Lower lobe of right lung (tissue), 2 donors: ENCODE measurements at regions not wholly inside any gene's neighbourhood (a gene's known extent, or its start where the extent isn't known, plus 50 kb on each side); places are given as distances from the start of the nearest gene placed in this dataset.

Experiments used
- ATAC-seq, 2 donors: fragments of 200-7000 bp; cut with Tn5 transposase; one replicate each; pipeline ENCODE4 v1.9.1; 2020 to 2022; ENCODE audit warnings: mild to moderate bottlenecking in 2 of 2, moderate library complexity in 2 of 2
- DNase-seq: peaks from one replicate; pipeline ENCODE4 v3.0.0-alpha.2; 2020
- H3K27ac ChIP-seq: fragments of 200-600 bp; one replicate; pipeline ENCODE4 v1.8.0; 2022
- H3K27me3 ChIP-seq: fragments of 200-600 bp; one replicate; pipeline ENCODE4 v1.8.0; 2022; ENCODE audit warnings: low read depth
- H3K36me3 ChIP-seq: fragments of 200-600 bp; one replicate; pipeline ENCODE4 v1.8.0; 2022; ENCODE audit warnings: mild to moderate bottlenecking
- H3K4me1 ChIP-seq: fragments of 200-600 bp; one replicate; pipeline ENCODE4 v1.8.0; 2022
- H3K4me3 ChIP-seq: fragments of 200-600 bp; one replicate; pipeline ENCODE4 v1.8.0; 2022; ENCODE audit warnings: mild to moderate bottlenecking
- H3K9me3 ChIP-seq: fragments of 200-600 bp; one replicate; pipeline ENCODE4 v1.8.0; 2022
- intact Hi-C: fragments of 100-400 bp; cut with DNase I; formaldehyde crosslinking; loops from one replicate; pipeline ENCODE4 v1.11.0; 2022
- TF ChIP-seq, protein P1 (sequence below): fragments of 200-600 bp; IDR thresholded peaks from one replicate; pipeline ENCODE4 v1.8.0; 2022; ENCODE audit warnings: antibody characterized with exemption, mild to moderate bottlenecking
- donor health status: DM: no; HTN: yes; CAD: no; lungs with severe emphysema.

DNA sequence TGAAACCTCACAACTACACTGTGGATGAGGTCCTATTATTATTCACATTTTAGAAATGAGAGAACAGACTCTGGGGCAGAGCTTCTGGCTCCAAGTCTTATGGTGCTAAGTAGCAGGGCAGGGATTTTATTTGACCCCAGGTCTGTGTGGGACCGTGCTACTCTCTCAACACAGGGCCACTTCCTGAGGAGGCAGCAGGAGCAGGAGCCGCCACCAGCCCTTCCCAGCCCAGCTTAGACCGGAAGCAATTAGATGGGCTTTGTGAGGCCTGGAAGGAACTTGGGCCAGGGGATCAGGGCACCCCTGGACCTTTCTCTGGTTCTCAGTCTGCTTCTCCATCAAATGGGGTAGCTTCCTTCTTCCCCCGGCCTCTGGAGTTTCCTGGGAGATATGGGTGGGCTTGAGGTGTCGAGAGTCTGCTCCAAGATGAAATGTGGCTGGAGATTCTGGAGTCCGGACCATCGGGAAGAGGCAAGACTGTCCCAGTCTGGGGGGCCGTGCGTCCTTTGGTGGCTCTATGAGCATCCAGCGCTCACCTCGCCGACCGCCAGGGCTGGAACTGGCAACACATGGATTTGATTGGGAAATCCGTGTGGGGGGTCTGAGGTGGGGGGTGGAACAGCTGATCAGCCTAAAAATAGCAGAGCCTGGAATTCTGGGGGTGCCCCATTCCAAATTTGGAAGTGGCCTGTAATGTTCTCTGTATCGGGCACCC, 136.8 kb downstream of the FOXD2 start:
- ATAC-seq (no peak), DNase-seq (no peak)
- intact Hi-C loops, result no loop called here
- H3K4me1 ChIP-seq, result peaks cover 12% of the 10 kb centered on the region
- no peaks in the 10 kb centered on the region for H3K27me3 ChIP-seq
- no peak overlapping the region for H3K4me3 ChIP-seq
- H3K9me3 ChIP-seq, result no peaks in the 10 kb centered on the region
- TF ChIP-seq, protein P1, sequence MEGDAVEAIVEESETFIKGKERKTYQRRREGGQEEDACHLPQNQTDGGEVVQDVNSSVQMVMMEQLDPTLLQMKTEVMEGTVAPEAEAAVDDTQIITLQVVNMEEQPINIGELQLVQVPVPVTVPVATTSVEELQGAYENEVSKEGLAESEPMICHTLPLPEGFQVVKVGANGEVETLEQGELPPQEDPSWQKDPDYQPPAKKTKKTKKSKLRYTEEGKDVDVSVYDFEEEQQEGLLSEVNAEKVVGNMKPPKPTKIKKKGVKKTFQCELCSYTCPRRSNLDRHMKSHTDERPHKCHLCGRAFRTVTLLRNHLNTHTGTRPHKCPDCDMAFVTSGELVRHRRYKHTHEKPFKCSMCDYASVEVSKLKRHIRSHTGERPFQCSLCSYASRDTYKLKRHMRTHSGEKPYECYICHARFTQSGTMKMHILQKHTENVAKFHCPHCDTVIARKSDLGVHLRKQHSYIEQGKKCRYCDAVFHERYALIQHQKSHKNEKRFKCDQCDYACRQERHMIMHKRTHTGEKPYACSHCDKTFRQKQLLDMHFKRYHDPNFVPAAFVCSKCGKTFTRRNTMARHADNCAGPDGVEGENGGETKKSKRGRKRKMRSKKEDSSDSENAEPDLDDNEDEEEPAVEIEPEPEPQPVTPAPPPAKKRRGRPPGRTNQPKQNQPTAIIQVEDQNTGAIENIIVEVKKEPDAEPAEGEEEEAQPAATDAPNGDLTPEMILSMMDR, result no peak
- no peaks in the 10 kb centered on the region for H3K36me3 ChIP-seq
- no peak overlapping the region for H3K27ac ChIP-seq

DNA sequence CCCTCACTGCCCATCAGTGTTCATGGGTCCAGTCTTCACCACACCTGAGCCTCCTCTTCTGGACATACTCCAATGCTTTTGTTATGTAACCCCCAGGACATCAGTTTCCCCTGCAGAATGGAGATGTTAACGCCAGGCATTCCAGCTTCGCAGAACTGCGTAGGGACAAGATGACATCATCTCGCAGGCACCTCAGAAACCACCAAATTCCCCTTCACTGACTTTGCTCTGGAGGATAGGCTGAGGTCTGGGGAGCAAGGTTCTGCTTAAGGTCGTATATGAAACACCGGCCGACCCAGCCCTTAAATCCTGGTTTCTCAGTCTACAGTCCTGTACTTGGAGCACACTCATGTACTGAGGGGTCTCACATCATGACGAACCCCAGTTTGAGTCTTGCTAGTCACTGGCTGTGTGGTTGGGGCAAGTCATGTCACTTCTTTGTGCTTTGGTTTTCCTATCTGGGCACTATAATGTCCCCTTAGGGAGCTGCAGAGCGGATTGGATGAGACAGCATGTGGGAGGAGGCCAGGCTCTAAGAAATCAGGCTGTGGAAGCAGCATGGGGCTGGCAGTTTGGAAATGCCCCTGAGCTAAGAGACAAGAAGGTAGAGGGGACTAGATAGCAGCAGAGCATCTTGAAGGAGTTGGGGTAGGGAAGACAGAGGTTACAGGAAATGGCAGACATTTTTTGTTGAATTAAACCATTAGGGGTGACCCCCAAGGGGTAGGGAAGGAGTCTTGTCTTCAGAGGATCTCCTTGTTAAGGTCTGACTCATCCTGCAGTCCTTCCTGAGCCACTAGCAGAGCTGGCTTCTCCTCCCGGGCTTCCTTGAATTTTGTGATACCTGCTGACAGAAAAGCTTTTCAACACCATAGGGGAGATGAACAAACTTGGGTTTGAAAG, 138.3 kb downstream of the FOXD2 start:
- DNase-seq (no peak), ATAC-seq (no peak)
- Histone ChIP-seq H3K4me1 (no peaks in the 10 kb centered on the region), H3K36me3 (no peaks in the 10 kb centered on the region), H3K27me3 (no peaks in the 10 kb centered on the region), H3K27ac (no peak overlapping the region), H3K4me3 (no peak overlapping the region), H3K9me3 (no peaks in the 10 kb centered on the region)
- TF ChIP-seq, protein P1, result no peak
- intact Hi-C loops, result no loop called here

DNA sequence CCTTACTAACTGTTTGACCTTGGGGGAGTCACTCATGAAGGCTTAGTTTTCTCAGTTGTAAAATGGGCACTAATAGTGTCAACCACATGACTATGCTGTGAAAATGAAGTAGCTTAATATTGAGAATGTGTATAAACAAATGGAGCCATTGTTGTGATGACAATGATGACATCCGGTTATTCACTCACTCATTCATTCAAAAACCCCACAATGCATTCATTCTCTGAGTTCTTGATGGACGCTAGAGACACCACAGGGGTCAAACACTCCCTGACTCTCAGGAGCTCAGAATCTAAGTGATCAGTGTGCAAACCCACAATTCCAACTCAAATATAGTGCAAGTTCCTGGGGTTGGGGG, 138.9 kb downstream of the FOXD2 start:
- no peaks in the 10 kb centered on the region for H3K4me1 ChIP-seq
- DNase-seq, result no peak

DNA sequence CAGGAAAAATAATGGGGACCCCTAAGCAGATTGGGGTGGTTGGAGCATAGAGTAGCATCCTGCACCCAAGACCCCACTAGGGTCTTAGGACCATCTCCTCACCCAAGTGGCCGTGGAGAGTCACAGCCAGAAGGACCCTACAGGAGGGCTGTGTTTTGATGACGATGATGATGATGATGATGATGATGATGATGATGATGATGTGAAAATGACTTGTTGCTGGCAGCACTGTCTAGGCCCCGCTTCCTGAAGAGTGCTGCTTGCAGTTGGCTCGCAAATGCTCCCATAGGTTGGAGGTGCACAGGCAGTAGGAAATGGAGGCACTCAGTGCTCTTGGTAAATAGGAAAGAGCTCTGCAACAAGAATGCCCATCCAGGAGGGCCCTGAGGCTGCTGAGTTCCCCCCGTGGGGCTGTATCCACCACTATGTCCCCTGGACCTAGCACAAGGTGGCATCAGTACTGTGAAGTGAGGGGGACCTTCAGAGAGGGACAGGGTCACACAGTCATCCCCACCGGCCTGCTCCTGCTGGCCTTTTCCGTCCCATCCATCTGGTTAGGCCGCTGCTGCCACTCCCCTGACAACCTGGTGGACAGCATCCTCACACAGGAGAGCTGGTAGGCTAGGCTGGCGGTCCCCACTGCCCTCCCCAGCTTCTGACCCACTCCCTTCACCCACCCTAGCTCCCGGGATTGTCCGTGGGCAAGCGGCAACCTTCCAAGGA, 139.6 kb downstream of the FOXD2 start:
- ATAC-seq, result peak in 1 of 2 donors; percentile 7
- no peak overlapping the region for H3K27ac ChIP-seq

More for the DNA sequence above, 138.9 kb downstream of the FOXD2 start:
- H3K36me3 ChIP-seq, result no peaks in the 10 kb centered on the region
- H3K27ac ChIP-seq, result no peak overlapping the region
- TF ChIP-seq, protein P1, result no peak
- no peak for ATAC-seq
- intact Hi-C loops, result no loop called here
- H3K27me3 ChIP-seq, result no peaks in the 10 kb centered on the region
- H3K4me3 ChIP-seq, result no peak overlapping the region
- no peaks in the 10 kb centered on the region for H3K9me3 ChIP-seq

More for the DNA sequence above, 139.6 kb downstream of the FOXD2 start:
- Histone ChIP-seq H3K4me3 (no peak overlapping the region), H3K9me3 (no peaks in the 10 kb centered on the region), H3K27me3 (no peaks in the 10 kb centered on the region), H3K36me3 (no peaks in the 10 kb centered on the region), H3K4me1 (no peaks in the 10 kb centered on the region)
- TF ChIP-seq, protein P1, result no peak
- intact Hi-C loops, result no loop called here
- no peak for DNase-seq
